Germinal center (tissue), 1 donor: ENCODE measurements at regions not wholly inside any gene's neighbourhood (a gene's known extent, or its start where the extent isn't known, plus 50 kb on each side); places are given as distances from the start of the nearest gene placed in this dataset.

Source experiments
- DNase-seq: peaks from one replicate; pipeline ENCODE4 v3.0.0; 2012; ENCODE audit warnings: mixed read lengths, low spot score

GRCh38 chr6:209432-210103 lies 82.7 kb upstream of the DUSP22 start:
- DNase-seq, result no peak

GRCh38 chr6:210104-210456 lies 82.2 kb upstream of the DUSP22 start:
- no peak for DNase-seq

- DNase-seq, result no peak
These were observed 81.4 kb upstream of the DUSP22 start for GRCh38 chr6:210778-211374.

GRCh38 chr6:211871-212497 lies 80.3 kb upstream of the DUSP22 start:
- no peak for DNase-seq

- no peak for DNase-seq
These were observed 79.0 kb upstream of the DUSP22 start for GRCh38 chr6:213284-213683.

GRCh38 chr6:214428-214827 lies 77.9 kb upstream of the DUSP22 start:
- DNase-seq, result no peak

- no peak for DNase-seq
These were observed 76.8 kb upstream of the DUSP22 start for GRCh38 chr6:215335-216034.

- peak; percentile 69 for DNase-seq
These were observed 75.1 kb upstream of the DUSP22 start for GRCh38 chr6:217048-217659.

GRCh38 chr6:218153-219018 lies 73.9 kb upstream of the DUSP22 start:
- DNase-seq, result peak; percentile 82

GRCh38 chr6:219019-219570 lies 73.2 kb upstream of the DUSP22 start:
- DNase-seq, result peak; percentile 48

GRCh38 chr6:219641-220198 lies 72.6 kb upstream of the DUSP22 start:
- no peak for DNase-seq

GRCh38 chr6:220312-220711 lies 72.0 kb upstream of the DUSP22 start:
- no peak for DNase-seq

- DNase-seq, result no peak
These were observed 71.4 kb upstream of the DUSP22 start for GRCh38 chr6:220721-221475.

- no peak for DNase-seq
These were observed 70.5 kb upstream of the DUSP22 start for GRCh38 chr6:221531-222349.

- DNase-seq, result no peak
These were observed 69.8 kb upstream of the DUSP22 start for GRCh38 chr6:222468-222867.

GRCh38 chr6:223136-223535 lies 69.2 kb upstream of the DUSP22 start:
- DNase-seq, result no peak

GRCh38 chr6:223763-224162 lies 68.5 kb upstream of the DUSP22 start:
- DNase-seq, result no peak

- no peak for DNase-seq
These were observed 67.9 kb upstream of the DUSP22 start for GRCh38 chr6:224350-224749.

GRCh38 chr6:225121-225721 lies 67.1 kb upstream of the DUSP22 start:
- DNase-seq, result no peak
